ENCODE measurements at regions not wholly inside any gene's neighbourhood (a gene's known extent, or its start where the extent isn't known, plus 50 kb on each side); places are given as distances from the start of the nearest gene placed in this dataset.

DNA sequence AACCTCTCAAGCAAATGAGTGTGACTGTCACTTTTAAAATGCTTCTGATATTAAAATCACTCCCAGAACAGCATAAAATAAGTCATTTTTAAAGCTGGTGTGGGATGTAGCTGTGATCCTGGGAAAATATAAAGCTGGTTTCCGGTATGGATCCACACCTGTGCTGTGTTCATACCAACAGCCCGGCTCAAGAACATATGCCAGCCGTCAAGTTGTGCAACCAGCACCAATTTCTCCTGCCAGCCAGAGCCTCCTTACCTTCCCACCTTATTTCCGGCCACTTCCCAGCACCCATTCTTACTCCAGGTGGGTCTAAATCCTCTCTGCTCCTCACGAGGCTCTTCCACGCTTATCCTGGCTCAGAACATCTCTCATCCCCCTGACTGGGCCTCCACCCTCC lies 50.9 kb upstream of the RPS6KA2 start:
- no peak for TF ChIP-seq POLR2A (IDR thresholded peaks at IDR 0.05; ENCODE audit: low read depth, low read length)
- FAIRE-seq (no peak), DNase-seq (ENCODE audit: insufficient read length, low spot score) (no peak)
